ENCODE measurements at regions not wholly inside any gene's neighbourhood (a gene's known extent, or its start where the extent isn't known, plus 50 kb on each side); places are given as distances from the start of the nearest gene placed in this dataset.

DNA sequence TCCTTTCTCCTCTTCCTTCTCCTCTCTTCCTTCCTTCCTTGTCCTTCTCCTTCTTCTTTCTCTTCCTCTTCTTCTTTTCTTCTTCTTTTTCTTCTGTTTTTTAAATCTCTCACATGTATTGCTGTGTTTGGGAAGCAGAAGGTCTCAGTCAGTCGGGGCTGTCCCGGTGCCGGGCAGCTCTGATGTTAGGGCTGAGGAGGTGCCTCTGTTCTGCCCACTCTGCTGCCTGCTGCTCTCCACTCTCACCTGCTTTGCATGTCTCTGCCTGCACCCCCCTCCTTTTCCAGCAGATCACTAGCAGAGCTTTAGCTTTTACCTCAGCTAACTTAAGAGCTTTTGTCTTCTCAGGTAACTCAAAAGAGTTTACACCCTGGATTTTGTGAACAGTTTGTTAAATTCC is 276.6 kb downstream of the CHRM3 start (continued):
- TF ChIP-seq POLR2AphosphoS5 (IDR thresholded peaks at IDR 0.05; ENCODE audit: low read depth, low read length) (no peak), KDM4A (IDR thresholded peaks at IDR 0.05; ENCODE audit: low read depth, low read length, severe bottlenecking) (no peak), RXRA (IDR thresholded peaks at IDR 0.05; ENCODE audit: insufficient read depth, low read depth, low read length) (no peak), EZH2 (IDR thresholded peaks at IDR 0.05; ENCODE audit: low read depth, low read length, severe bottlenecking) (no peak)

All from H1 (cell line).